ENCODE measurements at regions not wholly inside any gene's neighbourhood (a gene's known extent, or its start where the extent isn't known, plus 50 kb on each side); places are given as distances from the start of the nearest gene placed in this dataset.

GRCh38 chr2:18427762-18428161 lies 132.7 kb downstream of the RDH14 start:
- no peak for DNase-seq (ENCODE audit: low read depth in 4 of 4, low spot score in 2 of 4)

DNA sequence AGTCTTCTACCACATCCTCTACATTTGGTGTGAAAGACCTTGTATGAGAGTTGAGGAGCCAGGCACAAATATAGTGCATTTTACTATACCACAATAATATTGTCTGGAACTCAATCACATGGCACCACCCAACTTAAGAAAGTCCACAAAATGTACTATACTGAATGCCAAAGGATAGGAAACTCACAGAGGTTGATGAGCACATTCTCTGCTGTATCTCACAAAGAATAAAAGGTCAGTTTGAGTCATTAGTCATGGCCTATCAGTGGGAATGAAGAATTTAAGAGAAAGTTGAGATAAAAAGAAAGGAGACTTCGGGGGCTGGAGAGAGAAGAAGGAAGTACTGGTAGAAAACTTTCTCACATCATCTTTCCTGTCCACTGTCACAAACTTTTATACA lies 134.3 kb downstream of the RDH14 start:
- DNase-seq (ENCODE audit: low read depth in 4 of 4, low spot score in 2 of 4), result no peak

DNA sequence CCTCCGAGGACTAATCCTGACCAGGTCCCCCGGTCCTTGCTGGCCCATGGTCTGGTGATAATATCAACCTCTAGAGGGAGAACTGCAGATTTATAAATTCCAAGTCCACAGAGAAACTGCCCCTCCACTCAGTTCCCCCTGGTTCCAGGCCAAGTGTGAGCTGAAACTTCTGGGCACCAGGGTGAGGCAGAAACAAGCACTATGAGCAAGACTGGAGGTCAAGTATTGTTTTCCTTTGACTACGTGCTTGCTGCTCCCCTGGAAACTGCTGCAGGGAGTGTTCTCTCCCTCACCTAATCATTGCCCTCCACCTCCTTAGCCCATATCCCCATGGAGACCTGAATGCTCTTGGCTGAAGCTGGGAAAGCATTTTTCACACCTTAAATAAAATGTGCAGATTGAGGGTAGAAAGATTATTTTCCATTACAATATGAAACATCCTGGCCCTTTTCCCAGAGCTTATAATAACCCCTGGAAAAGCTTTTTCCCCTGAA lies 135.2 kb downstream of the RDH14 start:
- DNase-seq (ENCODE audit: low read depth in 4 of 4, low spot score in 2 of 4), result no peak

- no peak for DNase-seq (ENCODE audit: low read depth in 4 of 4, low spot score in 2 of 4)
Observed at GRCh38 chr2:18423636-18424035, 136.8 kb downstream of the RDH14 start.

- no peak for DNase-seq (ENCODE audit: low read depth in 4 of 4, low spot score in 2 of 4)
Observed at GRCh38 chr2:18422432-18423165, 137.9 kb downstream of the RDH14 start.

GRCh38 chr2:18413676-18414396 lies 146.6 kb downstream of the RDH14 start:
- no peak for DNase-seq (ENCODE audit: low read depth in 4 of 4, low spot score in 2 of 4)

DNA sequence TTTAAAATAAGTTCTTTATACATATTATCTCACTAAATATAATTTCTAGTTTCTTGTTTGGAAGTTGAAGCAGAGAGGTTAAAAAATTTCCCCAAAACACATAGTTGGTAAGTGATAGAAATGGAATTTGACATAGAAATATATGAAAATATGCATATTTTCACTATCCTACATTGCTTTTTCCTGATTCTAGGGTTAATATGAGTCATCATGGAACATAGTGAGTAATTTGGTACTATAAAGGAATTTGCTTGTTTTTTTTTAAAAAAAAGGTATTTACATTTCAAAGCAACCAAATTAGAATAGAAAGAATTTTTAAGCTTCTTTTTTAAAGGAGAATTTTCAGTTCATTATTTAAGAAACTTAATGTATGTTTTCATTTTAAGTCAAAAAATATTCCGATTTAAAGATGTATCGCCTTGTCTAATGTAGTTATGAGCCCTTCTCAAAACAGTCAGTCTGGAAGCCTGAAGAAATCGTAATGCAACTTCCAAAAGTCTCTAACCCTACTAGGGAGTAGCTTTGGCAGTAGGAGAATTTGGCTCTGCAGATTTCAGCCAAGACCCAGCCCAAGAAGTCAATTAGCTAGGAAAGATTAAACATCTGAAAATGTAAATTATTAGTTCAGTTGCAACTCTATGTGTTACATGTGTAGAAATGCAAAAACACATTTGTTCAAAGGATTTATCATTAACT lies 147.3 kb downstream of the RDH14 start:
- DNase-seq (ENCODE audit: low read depth in 4 of 4, low spot score in 2 of 4), result no peak

DNA sequence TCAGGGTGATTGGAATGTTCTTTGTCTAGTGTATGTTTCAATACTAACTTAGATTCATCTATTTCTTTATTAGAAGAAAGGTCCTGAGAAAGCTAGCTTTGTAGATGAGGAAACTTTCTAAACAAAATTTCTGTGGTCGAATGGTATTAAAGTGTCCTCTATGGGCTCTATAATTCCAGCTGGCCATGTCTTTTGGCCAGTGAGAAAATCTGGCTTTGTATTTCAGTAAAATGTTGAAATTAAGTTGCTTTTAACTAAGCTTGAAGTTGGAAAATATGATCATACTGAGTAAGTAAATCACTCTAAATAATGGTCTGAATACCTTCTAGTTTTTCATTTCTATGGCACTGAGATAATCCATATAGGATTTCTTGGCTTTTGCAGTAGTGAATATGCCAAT lies 148.8 kb downstream of the RDH14 start:
- DNase-seq (ENCODE audit: low read depth in 4 of 4, low spot score in 2 of 4), result no peak

- no peak for DNase-seq (ENCODE audit: low read depth in 4 of 4, low spot score in 2 of 4)
Observed at GRCh38 chr2:18410543-18410942, 149.9 kb downstream of the RDH14 start.

- DNase-seq (ENCODE audit: low read depth in 4 of 4, low spot score in 2 of 4), result no peak
Observed at GRCh38 chr2:18408638-18409037, 151.8 kb downstream of the RDH14 start.

- no peak for DNase-seq (ENCODE audit: low read depth in 4 of 4, low spot score in 2 of 4)
Observed at GRCh38 chr2:18406219-18406618, 154.2 kb downstream of the RDH14 start.

DNA sequence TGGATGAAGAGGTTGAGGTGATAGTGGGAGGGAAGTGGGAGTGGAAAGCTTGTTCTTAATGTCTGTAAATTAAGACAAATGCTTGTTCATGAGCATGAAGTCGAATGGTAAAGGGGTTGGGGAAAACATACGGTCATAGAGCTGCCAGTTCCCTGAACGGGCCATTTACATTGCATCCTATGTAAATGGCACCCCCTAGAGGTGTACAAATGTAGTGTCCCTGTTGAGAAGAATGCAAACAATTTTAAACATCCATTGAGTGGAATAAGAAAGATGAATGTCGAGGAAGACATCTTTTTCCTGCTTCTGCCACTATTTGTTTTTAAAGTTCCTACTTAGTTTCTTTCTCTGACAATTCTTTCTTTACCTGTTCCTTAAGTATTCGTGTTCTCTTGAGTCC lies 155.7 kb downstream of the RDH14 start:
- DNase-seq (ENCODE audit: low read depth in 4 of 4, low spot score in 2 of 4), result no peak

GRCh38 chr2:18403921-18404522 lies 156.4 kb downstream of the RDH14 start:
- no peak for DNase-seq (ENCODE audit: low read depth in 4 of 4, low spot score in 2 of 4)

DNA sequence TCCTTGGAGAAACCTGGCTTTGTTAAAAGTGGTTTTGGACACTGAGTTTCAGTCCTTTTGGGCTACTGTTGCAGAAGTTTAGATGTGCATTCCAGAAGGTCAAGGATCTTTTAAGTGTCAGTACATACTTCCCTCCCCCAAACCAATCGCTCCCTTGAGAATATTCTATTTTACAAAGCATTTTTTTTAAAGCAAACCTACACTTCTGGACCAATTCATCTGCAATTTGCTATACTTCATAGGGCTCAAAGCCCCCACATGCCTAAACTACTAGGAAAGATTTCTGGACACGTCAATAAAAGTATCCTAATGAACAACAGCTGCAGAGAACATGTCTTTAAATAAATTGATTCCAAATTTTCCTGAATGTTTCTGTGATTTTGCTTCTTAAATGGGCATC lies 157.6 kb downstream of the RDH14 start:
- no peak for DNase-seq (ENCODE audit: low read depth in 4 of 4, low spot score in 2 of 4)

GRCh38 chr2:18401471-18401870 lies 159.0 kb downstream of the RDH14 start:
- DNase-seq (ENCODE audit: low read depth in 4 of 4, low spot score in 2 of 4), result no peak

GRCh38 chr2:18399601-18400000 lies 160.9 kb downstream of the RDH14 start:
- no peak for DNase-seq (ENCODE audit: low read depth in 4 of 4, low spot score in 2 of 4)

GRCh38 chr2:18398833-18399232 lies 161.6 kb downstream of the RDH14 start:
- DNase-seq (ENCODE audit: low read depth in 4 of 4, low spot score in 2 of 4), result no peak

GRCh38 chr2:18396329-18397010 lies 164.0 kb downstream of the RDH14 start:
- no peak for DNase-seq (ENCODE audit: low read depth in 4 of 4, low spot score in 2 of 4)

DNA sequence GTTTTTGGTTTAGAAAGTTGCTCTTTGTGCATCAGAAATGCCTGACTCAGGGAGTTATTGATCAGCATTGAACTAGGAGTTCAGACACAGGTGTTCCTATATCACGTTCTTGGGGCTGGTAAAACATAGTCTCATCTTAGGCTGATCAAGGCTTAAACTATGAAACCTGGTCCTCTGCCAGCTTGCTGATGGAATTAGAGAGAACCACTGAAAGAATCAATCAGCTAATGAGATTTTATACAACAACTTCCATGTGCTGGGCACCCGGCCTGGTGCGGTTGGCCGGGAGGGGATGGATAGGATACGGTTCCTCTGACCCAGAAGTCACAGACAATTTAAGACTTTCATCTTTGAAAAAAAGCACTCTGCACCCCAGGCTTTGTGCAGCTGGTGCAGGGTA lies 164.9 kb downstream of the RDH14 start:
- DNase-seq (ENCODE audit: low read depth in 4 of 4, low spot score in 2 of 4), result no peak

DNA sequence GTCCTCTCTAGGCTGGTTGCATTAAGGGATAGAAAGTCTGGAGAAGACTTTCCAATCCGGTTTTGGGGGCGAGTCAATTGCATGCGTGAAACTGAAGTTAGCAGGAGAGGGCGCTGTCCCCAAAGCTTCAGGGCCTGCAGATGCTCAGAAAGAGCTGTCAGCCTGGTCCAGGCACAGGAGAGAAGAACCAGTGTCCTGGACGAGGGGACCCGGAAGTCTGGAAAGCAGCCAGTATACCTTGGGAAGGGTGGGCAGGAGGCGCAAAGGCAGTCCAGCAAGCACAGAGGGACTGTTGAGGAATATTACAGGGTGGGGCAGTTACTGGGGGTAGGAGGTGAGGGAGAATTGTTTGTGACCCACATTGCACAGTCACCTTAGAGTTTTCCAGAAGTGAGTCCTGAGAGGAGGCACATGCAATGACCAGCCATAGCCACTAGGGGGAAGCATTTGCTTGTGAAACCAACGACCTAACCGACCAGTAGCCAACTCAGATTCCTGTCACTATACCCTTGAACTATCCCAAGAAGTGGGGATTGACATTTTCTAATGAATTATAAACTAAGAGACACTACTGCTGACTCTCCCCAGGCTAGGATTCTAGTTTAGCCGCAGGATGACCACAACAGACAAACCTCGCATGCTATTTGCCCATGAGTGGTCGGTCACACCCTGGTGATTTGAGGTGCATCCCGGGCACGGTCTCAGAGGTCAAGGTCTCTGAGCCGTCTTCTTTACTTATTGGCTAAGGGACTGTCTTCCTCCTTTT lies 172.8 kb downstream of the RDH14 start:
- peak in 3 of 4 donors; percentile 69 to 76 (median 70) for DNase-seq (ENCODE audit: low read depth in 4 of 4, low spot score in 2 of 4)
